BJ (cell line): ENCODE measurements at regions not wholly inside any gene's neighbourhood (a gene's known extent, or its start where the extent isn't known, plus 50 kb on each side); places are given as distances from the start of the nearest gene placed in this dataset.

Experiments
- CTCF ChIA-PET: fragments of 350-600 bp; formaldehyde crosslinking; extraction: SDS; loops from one replicate; lab custom pipeline; 2021; ENCODE audit warnings: antibody characterized with exemption, inconsistent platforms; lab: Yijun Ruan, JAX
- POLR2A ChIA-PET: fragments of 300-600 bp; sonication (Branson Sonifier 250); formaldehyde crosslinking; extraction: SDS; loops from one replicate; lab custom pipeline; 2021; ENCODE audit warnings: antibody characterized with exemption; lab: Charles Lee
- DNase-seq: peaks from one replicate; pipeline ENCODE4 v3.0.0-alpha.2; 2011; ENCODE audit warnings: low read depth
- H3K27me3 ChIP-seq: 2 replicates; pipeline ENCODE4 v1.6.0; 2011; ENCODE audit warnings: low read length; ENCODE audit not compliant: control insufficient read depth, insufficient read depth
- H3K36me3 ChIP-seq: 2 replicates; pipeline ENCODE4 v1.5.1; 2011; ENCODE audit warnings: low read length; ENCODE audit not compliant: control insufficient read depth, insufficient read depth
- H3K4me3 ChIP-seq: 2 replicates; pipeline ENCODE4 v1.5.1; 2011; ENCODE audit warnings: low read depth, mild to moderate bottlenecking, control low read depth, low read length
- TF ChIP-seq, protein P1 (sequence below): IDR thresholded peaks from 2 replicates; pipeline ENCODE4 v1.5.1; 2011; ENCODE audit warnings: low read depth, mild to moderate bottlenecking, control low read depth, inconsistent platforms, low read length, moderate library complexity; ENCODE audit not compliant: insufficient read depth

DNA sequence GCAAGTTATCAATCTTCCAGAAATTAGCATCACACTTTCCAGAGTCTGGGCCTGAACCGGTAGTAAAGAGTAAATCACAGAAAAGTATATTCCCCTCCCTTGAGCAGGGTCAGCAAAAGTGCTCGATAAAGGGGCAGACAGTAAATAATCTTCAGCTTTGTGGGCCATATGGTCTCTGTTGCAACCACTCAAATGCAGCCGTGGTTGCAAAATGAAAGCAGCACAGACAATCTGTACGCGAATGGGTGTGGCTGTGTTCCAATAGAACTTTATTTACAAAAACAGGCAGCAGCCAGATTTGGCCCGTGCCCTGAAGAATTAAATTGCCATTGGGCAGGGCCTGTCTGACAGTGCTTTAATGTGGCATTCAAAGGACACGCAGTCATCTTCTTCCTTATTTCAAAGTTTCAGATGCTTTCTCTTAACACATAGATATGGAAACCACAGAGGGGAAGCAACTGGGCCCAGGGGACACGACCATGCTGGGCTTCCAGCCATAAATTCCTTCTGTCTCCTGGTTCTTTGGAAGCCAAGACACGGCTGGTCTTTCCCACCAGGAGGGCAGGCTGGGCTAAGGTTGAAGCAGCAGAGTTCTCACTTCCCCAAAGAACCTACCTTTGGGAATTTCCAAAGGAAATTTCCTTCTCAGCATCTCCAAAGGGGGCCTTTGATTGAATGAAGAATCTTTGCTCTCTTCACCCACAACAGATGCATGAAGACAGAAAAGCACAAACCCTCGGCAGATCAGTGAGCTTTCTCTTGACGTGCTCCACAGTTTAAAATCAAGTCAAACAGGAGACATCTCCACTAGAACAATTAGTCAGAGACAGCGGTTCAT lies 489.8 kb upstream of the PROK2 start:
- H3K36me3 ChIP-seq = no peaks in the 10 kb centered on the region
- no peaks in the 10 kb centered on the region; the same call in none of the 2 replicates for H3K27me3 ChIP-seq
- peak; percentile 54 for DNase-seq
- no peak overlapping the region for H3K4me3 ChIP-seq
- ChIA-PET POLR2A (interaction anchor here (0.6 to 1.1 kb wide), 2 partner anchors 14 to 319 kb away, joined by 3 to 4 read pairs; no protein-coding TSS in a partner anchor), CTCF (interaction anchor here (1.5 kb wide), 1 partner anchor 120 kb away, joined by 3 read pairs; no protein-coding TSS in a partner anchor)
- TF ChIP-seq, protein P1, sequence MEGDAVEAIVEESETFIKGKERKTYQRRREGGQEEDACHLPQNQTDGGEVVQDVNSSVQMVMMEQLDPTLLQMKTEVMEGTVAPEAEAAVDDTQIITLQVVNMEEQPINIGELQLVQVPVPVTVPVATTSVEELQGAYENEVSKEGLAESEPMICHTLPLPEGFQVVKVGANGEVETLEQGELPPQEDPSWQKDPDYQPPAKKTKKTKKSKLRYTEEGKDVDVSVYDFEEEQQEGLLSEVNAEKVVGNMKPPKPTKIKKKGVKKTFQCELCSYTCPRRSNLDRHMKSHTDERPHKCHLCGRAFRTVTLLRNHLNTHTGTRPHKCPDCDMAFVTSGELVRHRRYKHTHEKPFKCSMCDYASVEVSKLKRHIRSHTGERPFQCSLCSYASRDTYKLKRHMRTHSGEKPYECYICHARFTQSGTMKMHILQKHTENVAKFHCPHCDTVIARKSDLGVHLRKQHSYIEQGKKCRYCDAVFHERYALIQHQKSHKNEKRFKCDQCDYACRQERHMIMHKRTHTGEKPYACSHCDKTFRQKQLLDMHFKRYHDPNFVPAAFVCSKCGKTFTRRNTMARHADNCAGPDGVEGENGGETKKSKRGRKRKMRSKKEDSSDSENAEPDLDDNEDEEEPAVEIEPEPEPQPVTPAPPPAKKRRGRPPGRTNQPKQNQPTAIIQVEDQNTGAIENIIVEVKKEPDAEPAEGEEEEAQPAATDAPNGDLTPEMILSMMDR = no peak

DNA sequence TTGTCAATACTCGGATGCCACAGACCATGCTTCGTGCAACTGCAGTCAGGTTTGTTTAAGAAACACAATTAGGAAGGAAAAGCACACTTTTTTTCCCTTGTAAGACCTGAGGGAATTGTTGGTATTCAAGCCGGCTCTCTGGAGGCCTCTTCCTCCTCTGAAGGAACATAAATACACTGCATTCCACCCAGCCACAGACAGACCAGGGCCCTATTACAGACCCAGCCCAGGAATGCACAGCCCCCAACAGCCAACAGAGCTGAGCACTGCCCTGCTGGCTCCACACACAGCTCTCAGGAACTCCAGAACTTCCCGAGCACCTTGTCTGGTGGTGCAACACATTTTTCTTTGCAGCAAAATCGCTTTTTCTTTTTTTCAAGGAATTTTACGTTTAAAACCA lies 488.7 kb upstream of the PROK2 start:
- H3K27me3 ChIP-seq = no peaks in the 10 kb centered on the region
- H3K36me3 ChIP-seq = no peaks in the 10 kb centered on the region
- TF ChIP-seq, protein P1 = no peak
- no peak overlapping the region for H3K4me3 ChIP-seq
- POLR2A ChIA-PET = no interaction called here
- CTCF ChIA-PET = interaction anchor here (0.9 to 1.5 kb wide), 2 partner anchors 121 to 327 kb away, joined by 3 read pairs; no protein-coding TSS in a partner anchor
- DNase-seq = peak; percentile 74

DNA sequence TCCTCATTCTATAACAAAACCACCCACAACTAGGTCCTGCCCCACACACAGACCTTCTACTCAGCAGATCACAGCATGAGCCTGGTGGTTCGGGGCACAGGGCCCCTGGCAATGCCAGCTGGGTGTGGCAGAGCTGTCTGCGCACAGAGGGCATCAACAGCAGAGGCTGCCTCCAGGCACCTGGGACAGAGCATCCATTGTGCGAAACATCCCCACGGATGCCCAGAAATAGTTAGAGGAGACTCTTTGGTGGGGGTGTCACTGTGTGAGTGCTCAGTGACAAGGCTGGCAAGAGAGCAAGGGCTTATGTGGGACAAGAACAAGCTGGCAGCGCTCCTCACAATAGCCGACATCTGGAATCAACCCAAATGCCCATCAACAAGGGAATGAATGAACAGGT lies 487.4 kb upstream of the PROK2 start:
- POLR2A ChIA-PET = no interaction called here
- Histone ChIP-seq H3K27me3 (no peaks in the 10 kb centered on the region), H3K36me3 (no peaks in the 10 kb centered on the region), H3K4me3 (no peak overlapping the region)
- DNase-seq = no peak
- TF ChIP-seq, protein P1 = no peak
- CTCF ChIA-PET = interaction anchor here (1.8 kb wide), 1 partner anchor 546 kb away, joined by 5 read pairs; no protein-coding TSS in a partner anchor

DNA sequence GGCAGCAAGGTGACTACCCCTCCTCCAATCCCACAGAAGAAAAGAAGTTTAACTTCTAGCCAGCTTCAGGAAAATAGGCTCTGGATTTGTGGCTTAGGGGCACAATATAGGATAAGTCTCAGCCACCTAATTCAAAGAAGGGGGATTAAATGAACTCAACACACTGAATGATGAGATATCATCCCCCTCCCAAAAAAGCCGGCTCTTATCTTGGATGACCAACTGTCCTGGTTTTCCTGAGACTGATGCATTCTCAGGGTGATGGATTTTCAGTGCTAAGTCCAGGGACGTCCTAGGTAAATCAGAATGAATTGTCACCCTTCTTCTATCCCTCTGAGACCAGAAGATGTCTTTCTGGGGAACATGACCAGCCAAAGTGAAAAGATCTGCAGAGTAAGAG lies 487.0 kb upstream of the PROK2 start:
- no peak overlapping the region for H3K4me3 ChIP-seq
- ChIA-PET CTCF (interaction anchor here (1.8 to 2.5 kb wide), 2 partner anchors 547 to 550 kb away, joined by 5 to 8 read pairs; no protein-coding TSS in a partner anchor), POLR2A (no interaction called here)
- no peak for DNase-seq
- TF ChIP-seq, protein P1 = no peak
- no peaks in the 10 kb centered on the region for H3K36me3 ChIP-seq
- no peaks in the 10 kb centered on the region for H3K27me3 ChIP-seq

DNA sequence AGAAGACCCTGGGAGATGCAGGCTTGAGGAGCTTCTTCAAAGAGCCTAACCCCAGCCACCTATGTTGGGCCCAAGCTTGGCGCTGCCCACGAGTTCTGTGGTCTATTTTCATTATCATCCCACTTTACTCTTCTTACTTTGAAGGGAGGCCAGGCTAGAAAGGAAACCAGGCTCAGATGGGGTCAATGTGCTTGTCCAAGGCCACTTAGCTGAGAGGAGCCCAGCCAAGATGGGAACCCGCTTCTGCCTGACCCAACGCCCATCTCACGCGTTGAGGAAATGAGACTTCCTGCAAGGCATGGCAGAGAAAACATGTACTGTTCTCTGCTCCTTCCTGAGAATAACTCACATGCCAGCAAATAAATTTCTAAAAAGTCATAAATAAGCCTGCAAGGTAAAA lies 486.3 kb upstream of the PROK2 start:
- DNase-seq = no peak
- CTCF ChIA-PET = interaction anchor here (0.5 to 2.5 kb wide), 4 partner anchors 50 to 551 kb away, joined by 3 to 8 read pairs (median 4); no protein-coding TSS in a partner anchor
- H3K27me3 ChIP-seq = no peaks in the 10 kb centered on the region
- no peak overlapping the region for H3K4me3 ChIP-seq
- H3K36me3 ChIP-seq = no peaks in the 10 kb centered on the region
- POLR2A ChIA-PET = no interaction called here
- TF ChIP-seq, protein P1 = no peak
